ENCODE measurements at regions not wholly inside any gene's neighbourhood (a gene's known extent, or its start where the extent isn't known, plus 50 kb on each side); places are given as distances from the start of the nearest gene placed in this dataset.

DNA sequence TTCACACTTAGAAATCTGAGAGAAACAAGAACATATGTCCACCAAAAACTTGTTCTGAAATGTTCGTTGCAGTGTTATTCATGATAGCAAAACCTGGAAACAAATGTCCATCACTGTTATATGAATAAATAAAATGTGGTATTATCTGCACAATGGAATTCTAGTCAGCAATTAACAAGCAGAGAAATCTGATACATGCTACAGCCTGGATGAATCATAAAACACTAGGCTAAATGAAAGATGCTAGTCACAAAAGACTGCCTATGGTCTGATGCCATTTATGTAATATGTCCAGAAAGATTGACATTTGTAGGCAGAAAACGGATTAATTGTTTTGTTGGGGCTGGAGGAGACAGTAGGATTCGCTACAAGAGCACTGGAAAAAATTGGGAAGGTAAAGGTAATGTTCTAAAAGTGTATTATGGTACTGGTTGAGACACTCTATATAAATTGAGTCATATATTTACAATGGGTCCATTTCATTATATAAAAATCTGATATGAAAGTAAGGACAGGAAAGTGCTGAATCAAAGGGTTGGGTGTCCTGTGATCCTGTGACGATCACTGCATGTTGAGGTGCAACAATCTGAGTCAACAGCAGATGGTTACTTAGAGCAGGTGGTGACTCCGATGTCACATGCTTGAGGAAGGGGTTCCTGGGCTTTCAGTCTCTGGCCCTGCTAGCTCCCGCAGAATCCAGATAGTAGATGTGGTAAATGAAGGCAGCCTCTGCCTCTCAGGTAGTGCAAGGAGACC is 102.1 kb upstream of the NBPF4 start:
- TF ChIP-seq, protein P1, sequence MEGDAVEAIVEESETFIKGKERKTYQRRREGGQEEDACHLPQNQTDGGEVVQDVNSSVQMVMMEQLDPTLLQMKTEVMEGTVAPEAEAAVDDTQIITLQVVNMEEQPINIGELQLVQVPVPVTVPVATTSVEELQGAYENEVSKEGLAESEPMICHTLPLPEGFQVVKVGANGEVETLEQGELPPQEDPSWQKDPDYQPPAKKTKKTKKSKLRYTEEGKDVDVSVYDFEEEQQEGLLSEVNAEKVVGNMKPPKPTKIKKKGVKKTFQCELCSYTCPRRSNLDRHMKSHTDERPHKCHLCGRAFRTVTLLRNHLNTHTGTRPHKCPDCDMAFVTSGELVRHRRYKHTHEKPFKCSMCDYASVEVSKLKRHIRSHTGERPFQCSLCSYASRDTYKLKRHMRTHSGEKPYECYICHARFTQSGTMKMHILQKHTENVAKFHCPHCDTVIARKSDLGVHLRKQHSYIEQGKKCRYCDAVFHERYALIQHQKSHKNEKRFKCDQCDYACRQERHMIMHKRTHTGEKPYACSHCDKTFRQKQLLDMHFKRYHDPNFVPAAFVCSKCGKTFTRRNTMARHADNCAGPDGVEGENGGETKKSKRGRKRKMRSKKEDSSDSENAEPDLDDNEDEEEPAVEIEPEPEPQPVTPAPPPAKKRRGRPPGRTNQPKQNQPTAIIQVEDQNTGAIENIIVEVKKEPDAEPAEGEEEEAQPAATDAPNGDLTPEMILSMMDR (optimal IDR thresholded peaks at IDR 0.05 in 1 of 3, IDR thresholded peaks at IDR 0.05 in 1 of 3, conservative IDR thresholded peaks at IDR 0.05 in 1 of 3; ENCODE audit: extremely low read depth in 1 of 3, insufficient read depth in 2 of 3, low read length in 3 of 3): no peak
- no peak for TF ChIP-seq EZH2 (IDR thresholded peaks at IDR 0.05; ENCODE audit: low read length)
